Stomach smooth muscle (tissue), 2 donors: ENCODE measurements at regions not wholly inside any gene's neighbourhood (a gene's known extent, or its start where the extent isn't known, plus 50 kb on each side); places are given as distances from the start of the nearest gene placed in this dataset.

Source experiments
- H3K27ac ChIP-seq: one replicate; pipeline ENCODE4 v1.7.0; 2013; ENCODE audit warnings: mild to moderate bottlenecking, low read length, inconsistent platforms
- H3K27me3 ChIP-seq, 2 donors: one replicate each; pipeline ENCODE4 v1.7.0; 2013; ENCODE audit warnings: low read length in 2 of 2; ENCODE audit not compliant: insufficient read depth in 2 of 2, control insufficient read depth in 1 of 2
- H3K36me3 ChIP-seq, 2 donors: one replicate each; pipeline ENCODE4 v1.7.0; 2013; ENCODE audit warnings: low read length in 2 of 2; ENCODE audit not compliant: control insufficient read depth in 2 of 2, insufficient read depth in 2 of 2
- H3K4me1 ChIP-seq: one replicate; pipeline ENCODE4 v1.7.0; 2013; ENCODE audit warnings: low read length; ENCODE audit not compliant: control insufficient read depth, insufficient read depth
- H3K4me3 ChIP-seq, 2 donors: one replicate each; pipeline ENCODE4 v1.7.0; 2013; ENCODE audit warnings: low read length in 2 of 2
- H3K9ac ChIP-seq, 2 donors: one replicate each; pipeline ENCODE4 v1.7.0; 2013; ENCODE audit warnings: low read length in 2 of 2, mild to moderate bottlenecking in 1 of 2
- H3K9me3 ChIP-seq, 2 donors: one replicate each; pipeline ENCODE4 v1.7.0; 2013; ENCODE audit warnings: low read length in 2 of 2; ENCODE audit not compliant: control insufficient read depth in 2 of 2
- donor health status: healthy.
- donor health status: Pancreatic carcinoma.

DNA sequence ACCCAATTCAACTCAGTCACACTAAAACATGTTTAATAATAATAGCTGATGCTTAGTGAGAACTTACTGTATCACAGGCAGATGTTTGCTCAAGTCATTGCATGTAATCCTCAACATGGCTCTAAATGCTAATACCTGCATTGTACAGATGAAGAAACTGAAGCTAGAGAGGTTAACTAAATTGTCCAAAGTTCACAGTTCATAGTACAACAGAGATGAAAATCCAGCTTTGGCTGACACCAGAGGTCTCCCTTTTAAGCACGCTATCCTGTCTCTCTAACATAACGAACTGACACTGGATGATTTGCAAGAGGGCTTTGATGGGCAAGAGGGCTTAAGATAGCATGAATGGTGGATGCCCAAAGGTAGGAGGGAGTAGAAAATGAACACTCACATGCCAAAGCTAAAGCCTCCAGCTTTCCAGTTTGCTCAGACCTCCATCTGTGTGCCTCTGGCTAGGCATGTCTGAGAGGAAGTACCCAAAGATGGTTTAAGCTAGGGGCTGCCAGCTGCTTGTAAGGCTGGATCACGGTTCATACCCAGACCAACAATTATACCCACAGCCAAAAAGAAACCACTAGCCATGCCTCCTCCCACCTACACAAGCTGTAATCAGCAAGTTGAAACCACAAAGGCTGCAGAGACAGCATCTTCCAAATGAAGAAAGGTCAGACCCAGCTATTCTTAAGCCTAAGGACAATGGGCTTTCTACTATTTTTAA is 196.9 kb upstream of the UBL3 start:
- H3K4me1 ChIP-seq: no peaks in the 10 kb centered on the region
- H3K9me3 ChIP-seq: no peaks in the 10 kb centered on the region
- H3K9ac ChIP-seq: no peak overlapping the region
- no peak overlapping the region for H3K4me3 ChIP-seq
- H3K27ac ChIP-seq: no peak overlapping the region
- H3K27me3 ChIP-seq: peaks cover 0 to 2% of the 10 kb centered on the region in 2 donors
- no peaks in the 10 kb centered on the region for H3K36me3 ChIP-seq

DNA sequence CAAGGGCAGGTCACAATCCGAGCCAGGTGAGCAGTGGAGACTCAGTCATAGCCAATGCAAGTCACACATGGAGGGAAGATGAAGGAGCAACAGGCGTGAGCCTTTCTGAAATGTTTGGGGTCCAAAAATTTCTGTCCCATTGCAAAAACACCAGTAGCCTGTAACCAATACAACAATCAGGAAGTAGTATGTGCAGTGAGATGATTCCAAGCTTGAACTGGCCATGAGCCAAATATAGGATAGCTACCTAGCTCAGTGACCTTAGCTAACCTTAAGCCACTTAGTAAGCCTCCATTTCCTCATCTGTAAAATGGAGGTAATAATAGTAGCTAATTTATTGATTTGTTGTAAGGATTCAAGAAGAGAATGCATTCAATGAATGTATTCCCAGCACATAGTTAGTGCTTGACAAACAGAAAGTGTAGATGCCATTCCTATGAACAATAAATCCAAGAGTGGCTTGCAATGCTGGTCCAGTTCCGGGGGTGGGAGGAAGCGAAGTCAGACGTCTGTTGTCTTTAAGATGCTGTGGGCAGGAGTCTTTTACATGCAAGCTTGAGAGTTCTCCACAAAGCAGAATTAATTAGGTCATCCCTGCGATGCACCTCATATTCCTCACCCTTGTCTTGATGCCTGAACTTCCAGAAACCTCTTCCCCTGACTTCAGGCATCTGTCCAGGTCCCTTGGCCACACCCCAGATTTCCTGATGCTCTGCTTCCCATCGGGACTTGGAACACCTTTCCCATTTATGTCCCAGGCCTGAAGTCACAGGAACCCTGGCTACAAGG is 195.7 kb upstream of the UBL3 start:
- Histone ChIP-seq H3K4me1 (no peaks in the 10 kb centered on the region), H3K9me3 (no peaks in the 10 kb centered on the region), H3K36me3 (no peaks in the 10 kb centered on the region), H3K27ac (no peak overlapping the region), H3K4me3 (no peak overlapping the region), H3K9ac (no peak overlapping the region), H3K27me3 (no peaks in the 10 kb centered on the region)

DNA sequence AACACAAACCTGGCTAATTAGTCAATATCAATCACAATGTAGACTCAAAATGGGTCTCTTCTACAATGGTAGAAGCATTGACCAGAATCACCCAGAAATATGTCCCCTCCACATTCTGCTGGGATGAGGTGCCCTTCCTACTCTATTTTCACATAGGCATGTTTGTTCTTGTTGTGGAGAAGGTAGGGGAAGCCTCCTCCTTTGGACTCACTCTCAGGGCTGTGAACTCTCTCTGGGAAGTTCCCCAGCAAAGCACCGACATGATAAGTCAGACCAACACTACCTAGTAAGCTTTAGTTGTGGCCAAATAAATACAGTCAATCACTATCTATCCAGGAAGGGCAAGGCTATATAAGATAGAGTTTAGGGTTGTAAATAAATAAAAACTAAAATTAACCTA is 194.5 kb upstream of the UBL3 start:
- no peak overlapping the region for H3K27ac ChIP-seq
- H3K27me3 ChIP-seq: peaks cover 0 to 4% of the 10 kb centered on the region in 2 donors
- H3K4me1 ChIP-seq: no peaks in the 10 kb centered on the region
- H3K9me3 ChIP-seq: no peaks in the 10 kb centered on the region
- H3K4me3 ChIP-seq: no peak overlapping the region
- H3K9ac ChIP-seq: no peak overlapping the region
- no peaks in the 10 kb centered on the region for H3K36me3 ChIP-seq

DNA sequence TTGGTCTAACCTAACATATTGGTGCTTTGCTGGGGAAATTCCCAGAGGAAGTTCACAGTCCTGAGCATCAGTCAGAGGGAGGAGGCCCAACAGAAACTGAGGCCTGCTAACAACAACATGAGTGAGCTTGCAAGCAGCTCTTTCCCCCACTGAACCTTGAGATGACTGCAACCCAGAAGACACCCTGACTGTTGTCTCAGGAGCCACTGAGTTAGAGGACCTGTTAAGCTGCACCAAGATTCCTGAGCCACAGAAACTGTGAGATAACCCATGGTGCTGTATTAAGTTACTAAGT is 193.2 kb upstream of the UBL3 start:
- no peak overlapping the region for H3K9ac ChIP-seq
- no peak overlapping the region for H3K27ac ChIP-seq

DNA sequence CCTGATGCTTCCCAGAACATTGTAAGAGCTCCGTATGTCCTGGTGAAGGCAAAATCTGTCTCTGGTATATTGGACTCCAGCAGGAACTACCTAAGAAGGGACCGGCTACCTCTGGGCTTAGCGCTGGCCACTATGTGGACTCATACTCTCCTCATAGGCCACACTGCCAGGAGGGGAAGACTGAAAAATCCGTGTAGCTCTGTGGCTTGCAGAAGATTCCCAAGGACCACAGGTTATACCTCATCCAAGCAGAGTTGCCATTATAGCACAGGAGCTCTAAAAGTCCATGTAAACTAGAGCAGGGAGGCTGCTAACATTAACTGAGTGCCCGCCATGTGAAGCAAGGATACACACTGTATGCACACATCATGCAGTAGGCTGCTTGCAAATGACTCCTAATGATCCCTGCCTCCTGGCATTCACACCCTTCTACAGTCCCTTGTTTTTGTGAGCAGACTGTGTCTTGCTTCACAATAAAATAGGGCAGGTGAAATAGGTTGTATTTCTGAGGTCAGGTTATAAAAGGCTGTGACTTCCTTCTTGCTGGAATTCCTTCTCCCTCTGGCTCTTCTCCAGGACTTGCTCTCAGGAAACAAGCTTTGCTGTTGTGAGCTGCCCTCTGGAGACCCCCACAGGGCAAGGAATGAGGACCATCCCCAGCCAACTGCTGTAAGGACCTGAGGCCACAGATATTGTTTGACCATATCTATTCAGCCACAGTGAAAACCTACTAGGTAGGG is 192.6 kb upstream of the UBL3 start:
- Histone ChIP-seq H3K36me3 (no peaks in the 10 kb centered on the region), H3K9me3 (no peaks in the 10 kb centered on the region), H3K27me3 (peaks cover 0 to 4% of the 10 kb centered on the region in 2 donors), H3K9ac (no peak overlapping the region), H3K4me3 (no peak overlapping the region), H3K27ac (no peak overlapping the region), H3K4me1 (no peaks in the 10 kb centered on the region)

More for the DNA sequence above, 193.2 kb upstream of the UBL3 start:
- Histone ChIP-seq H3K4me3 (no peak overlapping the region), H3K27me3 (peaks cover 0 to 4% of the 10 kb centered on the region in 2 donors), H3K9me3 (no peaks in the 10 kb centered on the region), H3K4me1 (no peaks in the 10 kb centered on the region), H3K36me3 (no peaks in the 10 kb centered on the region)

DNA sequence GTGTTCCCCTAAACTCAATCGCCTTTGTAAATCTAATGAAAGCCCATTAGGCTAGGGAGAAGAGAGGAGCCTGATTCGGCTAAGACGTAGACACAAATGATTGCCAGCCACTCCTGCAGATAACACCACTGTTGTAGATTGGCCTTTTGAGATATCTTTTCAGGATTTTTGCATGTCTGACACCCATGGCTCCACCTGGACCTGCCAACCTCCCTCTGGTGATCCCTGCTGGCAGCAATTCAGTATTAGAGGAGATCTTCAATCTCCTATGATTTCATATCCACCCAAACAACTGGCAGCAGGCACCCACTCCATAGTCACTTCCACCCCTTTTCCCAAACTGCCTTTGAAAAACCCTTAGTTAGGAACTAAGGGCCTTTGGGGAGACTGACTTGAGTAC is 191.9 kb upstream of the UBL3 start:
- no peaks in the 10 kb centered on the region for H3K36me3 ChIP-seq
- peaks cover 0 to 4% of the 10 kb centered on the region in 2 donors for H3K27me3 ChIP-seq
- no peak overlapping the region for H3K9ac ChIP-seq
- H3K27ac ChIP-seq: no peak overlapping the region
- H3K4me1 ChIP-seq: no peaks in the 10 kb centered on the region
- no peak overlapping the region for H3K4me3 ChIP-seq
- H3K9me3 ChIP-seq: no peaks in the 10 kb centered on the region

DNA sequence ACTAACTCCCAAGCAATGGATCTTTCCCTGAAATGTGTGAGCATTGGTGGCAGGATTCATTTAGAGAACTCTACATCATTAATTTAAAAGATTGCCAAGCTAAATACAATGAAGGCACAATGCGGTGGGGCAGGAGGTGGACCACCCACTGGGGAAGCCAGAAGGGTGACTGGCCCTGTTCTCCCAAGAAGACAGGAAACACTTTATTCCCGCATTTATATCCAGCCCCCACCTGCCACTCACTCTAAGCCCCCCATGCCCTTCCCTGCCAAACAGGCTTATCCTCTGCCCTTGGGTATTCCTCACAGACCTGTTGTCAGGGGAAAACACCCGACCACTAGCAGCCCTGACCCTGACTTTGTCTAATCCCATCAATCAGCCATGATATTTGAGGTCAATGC is 189.1 kb upstream of the UBL3 start:
- Histone ChIP-seq H3K36me3 (no peaks in the 10 kb centered on the region), H3K9me3 (no peaks in the 10 kb centered on the region), H3K9ac (no peak overlapping the region), H3K27ac (no peak overlapping the region), H3K27me3 (peaks cover 0 to 4% of the 10 kb centered on the region in 2 donors), H3K4me3 (no peak overlapping the region), H3K4me1 (no peaks in the 10 kb centered on the region)

DNA sequence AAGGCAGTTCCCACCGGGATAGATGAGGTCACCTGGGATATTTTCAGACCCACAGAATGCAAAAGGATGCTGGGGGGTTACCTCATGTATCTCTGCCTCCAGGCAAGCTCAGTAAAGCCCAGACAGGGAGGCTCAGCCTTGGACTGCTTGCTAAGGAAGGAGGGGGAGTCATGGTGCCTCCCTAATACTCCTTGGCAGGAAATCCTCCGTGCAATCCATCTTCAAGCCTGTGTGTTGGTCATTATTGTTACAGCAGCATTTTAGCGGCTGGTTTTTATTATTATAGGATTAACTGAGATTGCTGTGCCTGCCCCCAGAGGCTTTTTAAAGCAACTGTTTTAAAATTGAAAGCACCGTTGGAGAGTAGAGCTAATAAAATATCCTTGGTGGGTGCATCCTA is 188.5 kb upstream of the UBL3 start:
- H3K4me1 ChIP-seq: peaks cover 3% of the 10 kb centered on the region
- no peaks in the 10 kb centered on the region for H3K36me3 ChIP-seq
- H3K9ac ChIP-seq: no peak overlapping the region
- no peaks in the 10 kb centered on the region for H3K9me3 ChIP-seq
- no peak overlapping the region for H3K27ac ChIP-seq
- H3K27me3 ChIP-seq: peaks cover 0 to 4% of the 10 kb centered on the region in 2 donors
- H3K4me3 ChIP-seq: no peak overlapping the region

DNA sequence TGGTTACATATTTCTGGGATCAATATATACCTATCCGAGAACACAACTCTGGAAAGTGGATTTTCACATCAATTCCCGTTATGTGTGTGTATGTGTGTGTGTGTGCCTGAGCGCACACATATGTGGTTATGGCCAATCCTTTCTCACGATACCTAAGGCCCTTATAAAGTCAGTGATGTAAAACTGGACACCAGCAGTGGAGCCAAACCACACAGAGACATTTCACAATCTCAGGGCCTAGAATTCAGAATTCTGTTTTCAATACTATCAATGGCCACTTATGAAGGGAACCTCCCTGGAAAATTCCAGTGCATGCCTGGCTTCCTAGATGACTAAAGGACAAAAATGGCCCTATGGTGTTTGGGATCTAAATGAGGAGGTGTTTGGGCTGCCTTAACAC is 187.3 kb upstream of the UBL3 start:
- no peak overlapping the region for H3K27ac ChIP-seq
- no peaks in the 10 kb centered on the region for H3K36me3 ChIP-seq
- H3K9me3 ChIP-seq: no peaks in the 10 kb centered on the region

DNA sequence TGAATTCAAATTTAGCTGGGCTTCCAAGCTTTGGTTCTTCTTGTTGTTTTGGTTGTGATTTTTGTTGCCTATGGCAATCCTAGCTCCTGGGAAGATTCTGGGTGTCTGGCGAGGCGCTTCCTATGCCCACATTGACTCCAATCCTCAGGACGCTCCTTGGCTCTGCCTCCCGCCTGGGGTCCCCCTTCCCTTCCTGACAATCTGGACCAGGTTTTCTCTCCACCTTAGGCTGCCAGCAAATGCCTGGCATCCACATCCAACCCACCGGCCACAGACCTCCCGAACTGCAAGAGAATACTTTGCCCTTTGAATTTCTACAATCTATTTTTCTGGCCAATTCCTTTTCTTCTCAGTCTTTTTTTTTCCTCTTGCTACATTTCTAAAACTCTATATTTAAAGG is 186.9 kb upstream of the UBL3 start:
- Histone ChIP-seq H3K36me3 (no peaks in the 10 kb centered on the region), H3K4me1 (peaks cover 12% of the 10 kb centered on the region), H3K27ac (no peak overlapping the region), H3K9ac (no peak overlapping the region), H3K9me3 (no peaks in the 10 kb centered on the region), H3K4me3 (no peak overlapping the region), H3K27me3 (peaks cover 0 to 4% of the 10 kb centered on the region in 2 donors)

More for the DNA sequence above, 187.3 kb upstream of the UBL3 start:
- Histone ChIP-seq H3K4me3 (no peak overlapping the region), H3K27me3 (peaks cover 0 to 4% of the 10 kb centered on the region in 2 donors), H3K4me1 (peaks cover 12% of the 10 kb centered on the region), H3K9ac (no peak overlapping the region)

DNA sequence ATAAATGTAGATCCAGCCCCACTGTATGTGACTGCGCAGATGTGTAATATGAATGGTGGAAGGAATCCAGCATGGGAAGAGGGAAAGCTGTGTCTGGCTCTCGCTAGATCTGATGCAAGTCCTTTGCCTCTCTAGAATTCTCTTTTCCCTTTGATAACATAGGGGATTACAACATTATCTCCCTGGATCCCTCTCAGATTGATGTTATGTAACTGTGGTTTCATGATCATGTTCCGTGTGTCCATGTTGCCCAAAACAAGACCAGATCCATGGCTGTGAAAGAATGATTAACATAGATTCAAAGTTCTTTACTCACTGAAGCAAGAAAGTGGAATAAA is 184.0 kb upstream of the UBL3 start:
- Histone ChIP-seq H3K4me1 (peaks cover 12% of the 10 kb centered on the region), H3K36me3 (no peaks in the 10 kb centered on the region), H3K4me3 (no peak overlapping the region), H3K9ac (no peak overlapping the region), H3K27me3 (no peaks in the 10 kb centered on the region), H3K27ac (no peak overlapping the region), H3K9me3 (no peaks in the 10 kb centered on the region)
